SKM-1 treated with dmso at 0.1 percent for 144 hours (cell line): ENCODE measurements at regions not wholly inside any gene's neighbourhood (a gene's known extent, or its start where the extent isn't known, plus 50 kb on each side); places are given as distances from the start of the nearest gene placed in this dataset.
"Not testable (repeated sequence)": the region's sequence is repeated elsewhere in the genome, so short reads cannot be mapped to it uniquely, and the experiment has no call there.

Experiments used
- DNase-seq: peaks from one replicate; lab custom pipeline; 2025; ENCODE audit not compliant: unreplicated experiment; lab: John Stamatoyannopoulos, UW

DNA sequence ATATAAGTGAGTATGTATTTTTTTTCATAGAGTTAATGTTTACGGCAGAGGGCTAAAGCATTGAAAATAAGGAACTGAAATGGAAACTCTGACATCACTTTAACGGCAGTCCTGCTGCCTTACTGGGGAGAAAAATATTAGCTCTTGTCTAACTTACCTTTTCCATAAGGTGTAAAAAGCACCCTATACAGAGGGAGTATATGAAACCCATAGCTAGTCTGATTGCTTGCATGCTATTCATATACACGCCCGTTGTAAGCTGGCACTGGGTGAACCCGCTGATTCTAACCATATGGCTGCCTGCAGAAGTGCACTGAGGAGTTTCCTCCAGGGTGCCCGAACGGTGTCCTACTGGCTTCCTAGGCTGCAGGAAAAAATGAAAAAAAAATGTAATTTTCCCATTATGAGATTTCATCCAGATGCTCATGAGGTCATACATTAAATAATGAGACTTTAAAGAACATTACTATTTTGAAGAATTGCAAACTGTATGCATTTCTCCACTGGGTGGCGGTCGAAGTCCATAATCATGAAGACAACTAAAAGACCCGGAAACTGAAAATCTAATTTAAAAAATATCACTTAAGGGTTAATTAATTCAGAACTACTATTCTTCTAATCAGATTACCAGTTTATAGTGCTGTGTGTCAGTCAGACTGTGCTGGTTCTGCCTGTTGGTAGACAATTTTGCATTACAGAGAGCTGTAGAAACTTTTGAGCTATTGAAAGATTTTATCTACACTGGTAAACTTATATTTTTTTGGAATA is 144.7 kb downstream of the ALX1 start:
- DNase-seq: no peak

DNA sequence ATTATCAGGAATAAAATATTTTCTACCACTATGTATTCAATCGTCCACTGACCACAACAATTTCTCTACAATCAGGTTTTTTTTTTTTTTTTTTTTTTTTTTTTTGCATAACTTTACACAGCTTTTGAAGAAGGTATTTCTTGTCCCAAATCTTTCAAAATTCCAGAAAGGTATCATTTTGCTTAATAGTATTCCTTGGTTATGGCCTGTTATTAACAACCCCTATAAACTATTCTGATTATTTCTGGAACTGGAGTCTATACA is 145.3 kb downstream of the ALX1 start:
- no peak for DNase-seq

DNA sequence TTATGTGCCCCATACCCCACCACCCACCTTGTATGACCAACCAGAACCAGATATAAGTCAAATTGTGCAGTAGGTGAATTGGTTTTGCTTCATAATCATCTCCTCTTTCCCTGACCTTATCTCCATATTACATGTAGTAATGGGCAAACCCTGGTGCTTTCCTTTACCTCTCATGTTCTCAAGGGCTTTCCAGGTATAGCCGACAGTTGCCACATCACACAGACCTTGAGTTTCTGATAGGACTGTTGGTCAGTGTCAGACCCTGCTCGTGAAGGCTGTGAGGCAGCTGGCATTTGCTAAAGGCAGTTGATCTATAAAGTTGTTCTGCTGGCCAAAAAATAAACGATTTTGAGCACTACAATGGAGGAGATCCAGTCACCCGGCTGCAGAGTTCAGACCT is 145.9 kb downstream of the ALX1 start:
- DNase-seq: no peak

- not testable (repeated sequence) for DNase-seq
Measured at GRCh38 chr12:85433148-85433547, 153.1 kb downstream of the ALX1 start.

GRCh38 chr12:85440271-85440670 is 160.3 kb downstream of the ALX1 start:
- no peak for DNase-seq

GRCh38 chr12:85441025-85441424 is 161.0 kb downstream of the ALX1 start:
- no peak for DNase-seq

DNA sequence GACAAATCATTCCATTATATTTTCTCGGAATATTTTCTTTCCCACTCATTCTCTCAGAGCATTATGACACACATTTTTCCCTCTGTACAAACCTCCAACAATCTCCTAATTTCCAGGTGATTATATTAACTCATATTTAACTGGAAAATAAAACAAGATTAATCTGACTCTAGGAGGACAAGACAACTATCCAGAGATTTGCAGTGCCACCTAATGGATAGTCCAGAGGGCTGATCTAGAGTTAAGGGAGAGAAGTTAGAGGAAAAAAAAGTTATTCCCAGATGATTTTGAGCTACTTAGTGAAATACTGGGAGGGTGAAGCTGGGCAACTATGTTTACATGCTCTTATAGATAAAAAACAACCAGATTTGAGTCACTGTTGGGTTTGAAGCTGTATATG is 161.7 kb downstream of the ALX1 start:
- DNase-seq: no peak

GRCh38 chr12:85445060-85445938 is 165.3 kb downstream of the ALX1 start:
- DNase-seq: no peak

DNA sequence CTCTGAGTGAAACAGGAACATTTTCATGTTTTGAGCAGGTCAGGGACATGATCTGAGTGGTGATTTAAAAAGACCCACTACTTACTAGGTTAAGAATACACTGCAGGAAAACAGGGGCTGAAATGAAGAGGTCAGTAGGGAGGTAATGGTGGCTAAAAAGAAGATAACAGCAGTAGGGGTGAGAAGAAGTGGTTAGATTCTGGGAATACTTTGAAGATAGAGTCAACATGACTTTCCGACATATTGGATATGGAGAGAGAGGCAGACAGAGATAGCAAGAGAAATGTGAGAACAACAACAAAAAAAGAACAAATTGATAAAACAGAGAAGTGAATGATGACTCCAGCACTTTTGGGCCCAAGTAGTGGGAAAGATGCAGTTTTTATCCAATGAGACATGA is 168.0 kb downstream of the ALX1 start:
- no peak for DNase-seq

GRCh38 chr12:85448548-85449139 is 168.6 kb downstream of the ALX1 start:
- no peak for DNase-seq

DNA sequence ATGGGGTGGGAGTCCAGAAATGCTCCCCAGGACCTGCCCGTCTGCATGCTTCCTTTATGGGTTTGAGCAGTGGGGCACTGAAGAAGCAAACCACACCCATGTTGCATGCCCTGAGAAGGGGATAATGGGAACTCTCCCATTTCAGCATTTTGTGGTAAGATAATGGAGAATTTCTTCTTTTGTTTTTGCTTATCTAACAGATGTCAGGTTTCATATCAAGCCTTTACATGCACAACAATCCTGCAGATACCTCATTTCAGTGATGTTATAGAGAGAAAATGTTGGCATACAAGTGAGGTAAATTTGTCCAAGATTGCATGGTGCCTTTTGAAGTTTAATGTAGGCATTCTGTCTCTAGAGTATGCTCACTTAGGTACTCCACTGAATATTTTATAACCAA is 177.0 kb downstream of the ALX1 start:
- DNase-seq: no peak

DNA sequence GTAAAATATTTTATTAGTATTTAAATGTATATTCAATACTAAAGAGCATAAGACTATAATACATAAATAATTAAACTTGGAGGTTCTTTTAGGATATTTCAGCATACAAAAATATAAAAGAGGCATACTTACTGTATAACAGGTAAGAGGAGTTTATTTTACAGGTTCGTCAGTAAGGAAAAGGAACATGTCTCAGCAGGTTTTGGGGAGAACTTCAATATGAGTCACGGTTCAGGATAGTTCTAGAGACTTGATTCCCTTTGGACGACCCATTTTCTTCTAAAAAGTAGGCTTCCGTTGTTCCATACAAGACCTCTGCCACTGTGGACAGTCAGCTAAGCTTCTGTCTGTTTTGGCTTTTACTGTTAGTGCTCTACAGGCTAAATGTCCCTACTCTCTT is 181.1 kb downstream of the ALX1 start:
- DNase-seq: no peak

DNA sequence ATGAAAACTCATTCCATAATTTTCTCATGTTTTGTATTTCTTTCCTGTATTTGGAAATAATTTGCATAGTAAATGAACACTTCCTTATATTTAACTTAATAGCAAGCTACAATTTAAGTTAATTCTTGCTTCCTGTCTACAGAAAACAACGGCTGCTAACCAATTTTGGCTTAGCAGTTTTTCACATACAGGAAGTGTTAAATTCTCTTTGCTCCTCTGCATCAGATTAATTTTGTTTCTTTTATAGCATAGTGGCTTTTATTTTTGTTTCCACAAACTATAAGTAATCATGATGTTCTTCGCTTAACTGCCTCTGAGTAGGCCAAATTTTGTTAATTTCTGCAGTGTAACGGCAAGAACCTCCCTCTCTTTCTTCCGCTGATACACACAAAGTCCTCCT is 182.9 kb downstream of the ALX1 start:
- DNase-seq: no peak

GRCh38 chr12:85466890-85467289 is 186.9 kb downstream of the ALX1 start:
- DNase-seq: no peak

DNA sequence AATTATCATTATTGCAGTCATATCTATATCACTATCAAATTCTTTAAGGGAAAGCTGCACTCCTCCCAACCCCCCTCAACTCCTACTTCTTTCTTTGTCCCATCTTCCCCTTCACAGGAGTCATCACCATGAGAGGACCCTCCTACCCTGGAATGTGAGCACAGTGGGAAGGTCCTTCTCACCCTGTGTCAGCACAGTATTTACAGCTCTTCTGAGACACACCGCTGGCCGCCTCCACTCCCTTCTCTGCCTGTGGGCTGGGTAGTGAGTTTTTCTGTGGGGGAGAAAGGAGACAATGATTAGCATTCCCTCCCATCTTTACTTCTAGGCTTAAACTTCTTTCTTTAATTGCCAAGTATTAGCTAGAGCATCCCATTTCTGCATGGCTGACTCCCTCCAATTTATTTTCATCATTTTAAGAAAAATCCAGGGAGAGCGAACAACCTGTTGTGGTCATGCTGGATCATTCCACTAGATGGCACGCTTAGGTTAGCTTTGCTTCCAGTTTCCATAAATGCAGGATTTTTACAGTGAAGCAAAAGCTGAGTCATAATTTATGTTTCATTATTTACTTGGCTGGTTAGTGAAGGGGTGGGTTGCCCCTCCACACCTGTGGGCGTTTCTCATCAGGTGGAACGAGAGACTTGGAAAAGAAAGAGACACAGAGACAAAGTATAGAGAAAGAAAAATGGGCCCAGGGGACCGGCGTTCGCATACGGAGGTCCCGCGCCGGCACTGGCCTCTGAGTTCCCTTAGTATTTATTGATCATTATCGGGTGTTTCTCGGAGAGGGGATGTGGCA is 188.5 kb downstream of the ALX1 start:
- DNase-seq: peak; percentile 1

DNA sequence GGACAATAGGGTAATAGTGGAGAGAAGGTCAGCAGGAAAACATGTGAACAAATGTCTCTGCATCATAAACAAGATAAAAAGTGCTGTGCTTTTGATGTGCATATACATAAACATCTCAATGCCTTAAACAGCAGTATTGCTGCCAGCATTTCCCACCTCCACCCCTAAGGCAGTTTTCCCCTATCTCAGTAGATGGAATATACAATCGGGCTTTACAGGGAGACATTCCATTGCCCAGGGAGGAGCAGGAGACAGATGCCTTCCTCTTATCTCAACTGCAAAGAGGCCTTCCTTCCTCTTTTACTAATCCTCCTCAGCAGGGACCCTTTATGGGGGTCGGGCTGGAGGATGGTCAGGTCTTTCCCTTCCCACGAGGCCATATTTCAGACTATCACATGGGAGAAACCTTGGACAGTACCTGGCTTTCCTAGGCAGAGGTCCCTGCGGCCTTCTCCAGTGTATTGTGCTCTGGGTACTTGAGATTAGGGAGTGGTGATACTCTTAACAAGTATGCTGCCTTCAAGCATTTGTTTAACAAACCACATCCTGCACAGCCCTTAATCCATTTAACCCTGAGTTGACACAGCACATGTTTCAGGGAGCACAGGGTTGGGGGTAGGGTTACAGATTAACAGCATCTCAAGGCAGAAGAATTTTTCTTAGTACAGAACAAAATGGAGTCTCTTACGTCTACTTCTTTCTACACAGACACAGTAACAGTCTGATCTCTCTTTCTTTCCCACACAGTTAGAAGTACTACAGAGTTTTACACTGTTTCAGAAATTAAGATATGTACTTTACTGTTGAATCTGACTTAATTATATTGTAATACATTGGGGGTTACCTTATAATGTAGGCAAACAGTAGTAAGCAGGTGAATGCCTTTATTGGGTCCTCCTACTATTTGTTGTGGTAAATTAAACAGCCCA is 189.4 kb downstream of the ALX1 start:
- DNase-seq: not testable (repeated sequence)

DNA sequence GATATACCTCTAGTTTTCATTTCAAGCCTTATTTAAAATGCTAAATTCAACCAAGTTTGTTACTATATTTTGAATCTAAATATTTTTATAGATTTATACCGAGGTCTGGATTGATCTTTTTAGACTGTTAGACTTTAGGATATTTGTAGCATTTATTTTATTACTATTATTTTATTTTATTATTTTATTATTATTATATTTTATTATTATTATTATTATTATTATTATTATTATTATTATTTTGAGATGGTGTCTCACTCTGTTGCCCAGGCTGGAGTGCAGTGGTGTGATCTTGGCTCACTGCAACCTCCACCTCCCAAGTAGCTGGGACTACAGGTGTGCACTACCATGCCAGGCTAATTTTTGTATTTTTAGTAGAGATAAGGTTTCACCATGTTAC is 195.3 kb downstream of the ALX1 start:
- not testable (repeated sequence) for DNase-seq

GRCh38 chr12:85476756-85477155 is 196.7 kb downstream of the ALX1 start:
- no peak for DNase-seq

- no peak for DNase-seq
Measured at GRCh38 chr12:85484387-85484786, 204.4 kb downstream of the ALX1 start.

DNA sequence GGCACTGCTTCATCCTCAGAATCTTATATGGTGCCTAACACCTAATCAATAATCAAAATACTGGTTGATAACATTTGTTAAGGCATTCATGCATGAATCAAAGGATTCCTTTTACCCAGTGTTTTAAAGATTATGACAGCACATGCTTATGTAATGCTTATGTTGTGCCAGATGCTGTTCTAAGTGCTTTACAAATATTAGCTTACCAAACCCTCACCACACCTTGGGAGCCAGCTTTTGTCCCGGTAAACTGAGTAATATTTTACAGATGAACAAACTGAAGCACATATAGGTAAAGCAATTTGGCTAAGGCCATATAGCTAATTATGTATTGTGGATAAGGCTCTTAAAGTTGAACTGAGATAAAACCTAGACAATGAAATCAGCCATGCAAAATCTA is 209.2 kb downstream of the ALX1 start:
- no peak for DNase-seq
